Mucosa of gallbladder (tissue), 1 donor: ENCODE measurements at regions not wholly inside any gene's neighbourhood (a gene's known extent, or its start where the extent isn't known, plus 50 kb on each side); places are given as distances from the start of the nearest gene placed in this dataset.
A peak's percentile ranks its signal among the peaks of the same experiment; 100 is the strongest.
"Not testable (repeated sequence)": the region's sequence is repeated elsewhere in the genome, so short reads cannot be mapped to it uniquely, and the experiment has no call there.

Experiments used
- DNase-seq: peaks from one replicate; pipeline ENCODE4 v3.0.0-alpha.2; 2020; ENCODE audit warnings: low spot score
- donor health status: DM: no; HTN: no; CAD: no.

GRCh38 chr9:40361018-40361417 is 767.5 kb downstream of the FOXD4L6 start:
- DNase-seq = not testable (repeated sequence)

GRCh38 chr9:40330958-40331357 is 797.5 kb downstream of the FOXD4L6 start:
- not testable (repeated sequence) for DNase-seq

- DNase-seq = not testable (repeated sequence)
Observed at GRCh38 chr9:40328907-40329306, 799.6 kb downstream of the FOXD4L6 start.

- DNase-seq = not testable (repeated sequence)
Observed at GRCh38 chr9:40326179-40326578, 802.3 kb downstream of the FOXD4L6 start.

GRCh38 chr9:40322730-40323129 is 805.8 kb downstream of the FOXD4L6 start:
- peak; percentile 6 for DNase-seq

- not testable (repeated sequence) for DNase-seq
Observed at GRCh38 chr9:40321857-40322256, 806.6 kb downstream of the FOXD4L6 start.

- DNase-seq = not testable (repeated sequence)
Observed at GRCh38 chr9:40321204-40321603, 807.3 kb downstream of the FOXD4L6 start.

GRCh38 chr9:40315215-40315614 is 813.3 kb downstream of the FOXD4L6 start:
- DNase-seq = not testable (repeated sequence)

GRCh38 chr9:40289999-40290398 is 838.5 kb downstream of the FOXD4L6 start:
- DNase-seq = not testable (repeated sequence)
